ENCODE measurements at regions not wholly inside any gene's neighbourhood (a gene's known extent, or its start where the extent isn't known, plus 50 kb on each side); places are given as distances from the start of the nearest gene placed in this dataset.
"Not testable (repeated sequence)": the region's sequence is repeated elsewhere in the genome, so short reads cannot be mapped to it uniquely, and the experiment has no call there.

DNA sequence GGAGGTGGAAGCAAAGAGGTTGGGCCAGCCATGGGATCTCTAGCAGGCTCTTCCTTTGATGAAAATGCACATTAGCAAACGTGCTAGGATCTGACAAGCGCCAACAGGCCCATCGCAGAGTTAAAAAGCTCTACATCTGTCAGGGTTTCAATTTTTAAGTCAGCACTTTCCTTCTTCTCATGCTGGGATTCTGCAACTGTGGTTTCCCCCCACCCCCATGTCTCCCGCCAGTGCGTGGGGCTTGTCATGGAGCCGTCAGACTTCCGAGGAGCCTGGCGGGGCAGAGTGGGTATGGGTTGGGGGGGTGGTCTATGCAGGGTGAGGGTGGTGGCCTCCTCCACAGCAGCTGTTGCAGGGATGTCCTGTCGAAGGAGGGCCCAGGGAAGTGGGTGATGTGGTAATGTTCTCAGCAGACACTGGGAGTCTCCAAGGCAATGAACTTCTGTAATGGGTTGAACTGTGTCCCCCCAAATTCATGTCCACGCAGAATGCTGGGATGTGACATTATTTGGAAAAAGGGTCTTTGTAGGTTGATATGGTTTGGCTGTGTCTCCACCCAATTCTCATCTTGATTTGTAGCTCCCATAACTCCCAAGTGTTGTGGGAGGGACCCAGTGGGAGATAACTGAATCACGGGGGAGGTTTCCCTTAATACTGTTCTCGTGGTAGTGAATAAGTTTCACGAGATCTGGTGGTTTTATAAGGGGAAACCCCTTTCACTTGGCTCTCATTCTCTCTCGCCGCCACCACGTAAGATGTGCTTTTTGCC, 115.2 kb upstream of the MAP1LC3B2 start:
- H3K4me3 ChIP-seq (ENCODE audit: control insufficient read depth, low read depth, low read length): no peak overlapping the region
- no peak for TF ChIP-seq CTCF (conservative IDR thresholded peaks at IDR 0.05; ENCODE audit: control insufficient read depth, insufficient read depth, low read depth, low read length)
- DNase-seq (ENCODE audit: low read depth): no peak

DNA sequence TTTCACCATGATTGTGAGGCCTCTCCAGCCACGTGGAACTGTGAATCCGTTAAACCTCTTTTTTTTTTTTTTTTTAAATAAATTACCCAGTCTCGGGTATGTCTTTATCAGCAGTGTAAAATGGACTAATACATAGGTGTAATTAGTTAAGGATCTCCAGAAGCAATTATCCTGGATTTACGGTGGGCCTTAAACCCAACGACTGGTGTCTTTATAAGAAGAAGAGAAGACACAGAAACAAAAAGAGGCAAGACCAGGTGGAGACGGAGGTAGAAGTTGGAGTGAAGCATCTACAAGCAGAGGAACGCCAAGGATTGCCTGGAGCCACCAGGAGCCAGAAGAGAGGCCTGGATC, 114.6 kb upstream of the MAP1LC3B2 start:
- no peak for TF ChIP-seq CTCF (conservative IDR thresholded peaks at IDR 0.05; ENCODE audit: control insufficient read depth, insufficient read depth, low read depth, low read length)
- H3K4me3 ChIP-seq (ENCODE audit: control insufficient read depth, low read depth, low read length): no peak overlapping the region
- no peak for DNase-seq (ENCODE audit: low read depth)

GRCh38 chr12:116448165-116448739, 110.9 kb upstream of the MAP1LC3B2 start:
- no peak for DNase-seq (ENCODE audit: low read depth)
- no peak for TF ChIP-seq CTCF (conservative IDR thresholded peaks at IDR 0.05; ENCODE audit: control insufficient read depth, insufficient read depth, low read depth, low read length)
- no peak overlapping the region for H3K4me3 ChIP-seq (ENCODE audit: control insufficient read depth, low read depth, low read length)

DNA sequence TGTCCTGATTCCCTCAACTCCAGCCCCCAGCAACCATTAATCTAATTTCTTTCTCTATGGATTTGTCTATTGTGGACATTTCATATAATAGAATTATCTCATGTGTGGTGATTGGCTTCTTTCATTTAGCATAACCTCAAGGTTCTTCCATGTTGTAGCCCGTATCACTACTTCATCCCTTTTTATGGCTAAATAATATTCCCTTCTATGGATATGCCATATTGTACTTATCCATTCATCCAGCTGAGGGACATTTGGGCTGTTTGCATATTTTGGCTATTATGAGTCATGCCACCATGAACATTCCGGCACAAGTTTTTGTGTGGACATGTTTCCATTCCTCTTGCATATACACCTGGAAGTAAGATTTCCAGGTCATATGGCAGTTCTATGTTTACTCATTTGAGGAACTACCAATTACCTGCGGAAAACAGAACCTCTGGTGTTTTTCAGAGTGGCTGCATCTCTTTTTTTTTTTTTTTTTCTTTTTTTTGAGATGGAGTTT, 108.7 kb upstream of the MAP1LC3B2 start:
- DNase-seq (ENCODE audit: low read depth): no peak
- H3K4me3 ChIP-seq (ENCODE audit: control insufficient read depth, low read depth, low read length): no peak overlapping the region
- TF ChIP-seq CTCF (conservative IDR thresholded peaks at IDR 0.05; ENCODE audit: control insufficient read depth, insufficient read depth, low read depth, low read length): no peak

DNA sequence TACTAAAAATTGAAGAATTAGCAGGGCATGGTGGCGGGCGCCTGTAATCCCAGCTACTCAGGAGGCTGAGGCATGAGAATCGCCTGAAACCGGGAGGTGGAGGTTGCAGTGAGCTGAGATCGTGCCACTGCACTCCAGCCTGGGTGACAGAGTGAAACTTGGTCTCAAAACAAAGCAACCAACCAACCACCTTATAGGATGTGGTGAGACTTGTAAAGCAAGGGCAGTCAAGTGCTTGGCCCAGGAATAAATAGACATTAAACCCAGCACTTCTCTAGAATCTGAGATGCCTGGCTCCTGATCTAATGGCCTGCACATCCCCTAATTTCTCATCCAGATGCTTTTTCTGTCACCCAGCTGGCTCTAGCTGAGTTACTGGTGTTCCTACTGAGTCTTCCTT, 106.2 kb upstream of the MAP1LC3B2 start:
- DNase-seq (ENCODE audit: low read depth): not testable (repeated sequence)

GRCh38 chr12:116453631-116454030, 105.5 kb upstream of the MAP1LC3B2 start:
- H3K4me3 ChIP-seq (ENCODE audit: control insufficient read depth, low read depth, low read length): no peak overlapping the region
- no peak for TF ChIP-seq CTCF (conservative IDR thresholded peaks at IDR 0.05; ENCODE audit: control insufficient read depth, insufficient read depth, low read depth, low read length)
- DNase-seq (ENCODE audit: low read depth): no peak

More for the DNA sequence above, 106.2 kb upstream of the MAP1LC3B2 start:
- not testable (repeated sequence) for H3K4me3 ChIP-seq (ENCODE audit: control insufficient read depth, low read depth, low read length)

- no peak overlapping the region for H3K4me3 ChIP-seq (ENCODE audit: control insufficient read depth, low read depth, low read length)
- no peak for DNase-seq (ENCODE audit: low read depth)
- no peak for TF ChIP-seq CTCF (conservative IDR thresholded peaks at IDR 0.05; ENCODE audit: control insufficient read depth, insufficient read depth, low read depth, low read length)
Measured at GRCh38 chr12:116454076-116454475, 105.1 kb upstream of the MAP1LC3B2 start.

All from fibroblast of mammary gland (primary cell).